ENCODE measurements at regions not wholly inside any gene's neighbourhood (a gene's known extent, or its start where the extent isn't known, plus 50 kb on each side); places are given as distances from the start of the nearest gene placed in this dataset.

- Histone ChIP-seq H3K27ac (replicated peaks) (no peak overlapping the region), H3K4me3 (replicated peaks; ENCODE audit: insufficient read depth, low read length) (no peak overlapping the region), H3K27me3 (ENCODE audit: insufficient read depth, poor library complexity, severe bottlenecking) (no peaks in the 10 kb centered on the region)
- TF ChIP-seq, protein P1, sequence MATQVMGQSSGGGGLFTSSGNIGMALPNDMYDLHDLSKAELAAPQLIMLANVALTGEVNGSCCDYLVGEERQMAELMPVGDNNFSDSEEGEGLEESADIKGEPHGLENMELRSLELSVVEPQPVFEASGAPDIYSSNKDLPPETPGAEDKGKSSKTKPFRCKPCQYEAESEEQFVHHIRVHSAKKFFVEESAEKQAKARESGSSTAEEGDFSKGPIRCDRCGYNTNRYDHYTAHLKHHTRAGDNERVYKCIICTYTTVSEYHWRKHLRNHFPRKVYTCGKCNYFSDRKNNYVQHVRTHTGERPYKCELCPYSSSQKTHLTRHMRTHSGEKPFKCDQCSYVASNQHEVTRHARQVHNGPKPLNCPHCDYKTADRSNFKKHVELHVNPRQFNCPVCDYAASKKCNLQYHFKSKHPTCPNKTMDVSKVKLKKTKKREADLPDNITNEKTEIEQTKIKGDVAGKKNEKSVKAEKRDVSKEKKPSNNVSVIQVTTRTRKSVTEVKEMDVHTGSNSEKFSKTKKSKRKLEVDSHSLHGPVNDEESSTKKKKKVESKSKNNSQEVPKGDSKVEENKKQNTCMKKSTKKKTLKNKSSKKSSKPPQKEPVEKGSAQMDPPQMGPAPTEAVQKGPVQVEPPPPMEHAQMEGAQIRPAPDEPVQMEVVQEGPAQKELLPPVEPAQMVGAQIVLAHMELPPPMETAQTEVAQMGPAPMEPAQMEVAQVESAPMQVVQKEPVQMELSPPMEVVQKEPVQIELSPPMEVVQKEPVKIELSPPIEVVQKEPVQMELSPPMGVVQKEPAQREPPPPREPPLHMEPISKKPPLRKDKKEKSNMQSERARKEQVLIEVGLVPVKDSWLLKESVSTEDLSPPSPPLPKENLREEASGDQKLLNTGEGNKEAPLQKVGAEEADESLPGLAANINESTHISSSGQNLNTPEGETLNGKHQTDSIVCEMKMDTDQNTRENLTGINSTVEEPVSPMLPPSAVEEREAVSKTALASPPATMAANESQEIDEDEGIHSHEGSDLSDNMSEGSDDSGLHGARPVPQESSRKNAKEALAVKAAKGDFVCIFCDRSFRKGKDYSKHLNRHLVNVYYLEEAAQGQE (IDR thresholded peaks at IDR 0.05; ENCODE audit: insufficient replicate concordance, low read depth), result no peak
- TF ChIP-seq POLR2AphosphoS5 (IDR thresholded peaks at IDR 0.05; ENCODE audit: low read depth) (no peak), CTCF (IDR thresholded peaks at IDR 0.05; ENCODE audit: insufficient read depth, low read length) (no peak), GABPA (IDR thresholded peaks at IDR 0.05; ENCODE audit: low read depth) (no peak), SPI1 (IDR thresholded peaks at IDR 0.05; ENCODE audit: borderline replicate concordance, low read depth) (no peak)
- DNase-seq (ENCODE audit: low read depth in 1 of 2, low spot score in 1 of 2), result no peak
Measured at GRCh38 chr3:105187344-105187743, 179.4 kb upstream of the ALCAM start.

GRCh38 chr3:105195260-105195659 lies 171.4 kb upstream of the ALCAM start:
- no peak overlapping the region for H3K4me3 ChIP-seq (replicated peaks; ENCODE audit: insufficient read depth, low read length)
- H3K27ac ChIP-seq (replicated peaks), result no peak overlapping the region
- H3K27me3 ChIP-seq (ENCODE audit: insufficient read depth, poor library complexity, severe bottlenecking), result no peaks in the 10 kb centered on the region
- no peak for DNase-seq (ENCODE audit: low read depth in 1 of 2, low spot score in 1 of 2)
- no peak for TF ChIP-seq CTCF (IDR thresholded peaks at IDR 0.05; ENCODE audit: insufficient read depth, low read length)
- TF ChIP-seq POLR2AphosphoS5 (IDR thresholded peaks at IDR 0.05; ENCODE audit: low read depth), result no peak
- TF ChIP-seq GABPA (IDR thresholded peaks at IDR 0.05; ENCODE audit: low read depth), result no peak
- TF ChIP-seq, protein P1 (IDR thresholded peaks at IDR 0.05; ENCODE audit: insufficient replicate concordance, low read depth), result no peak
- TF ChIP-seq SPI1 (IDR thresholded peaks at IDR 0.05; ENCODE audit: borderline replicate concordance, low read depth), result no peak

DNA sequence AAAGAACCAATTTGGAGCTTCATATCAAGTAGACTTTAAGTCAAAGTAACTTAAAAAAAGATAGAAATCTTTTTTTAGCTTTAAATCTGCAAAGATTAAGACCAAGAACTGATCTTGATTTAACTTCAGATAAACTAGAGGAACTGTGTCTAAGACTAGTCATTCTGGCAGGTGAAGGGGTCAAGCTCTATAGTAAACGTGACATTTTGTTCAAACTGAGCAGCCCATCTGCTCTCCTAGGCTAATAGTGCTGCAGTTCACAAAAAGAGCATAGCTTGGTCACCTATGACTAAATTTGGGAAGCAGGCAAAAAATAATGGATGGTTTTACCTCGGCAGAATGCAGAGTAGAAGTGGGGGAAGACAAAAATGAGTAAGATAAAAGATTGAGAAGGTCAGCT lies 168.8 kb upstream of the ALCAM start:
- TF ChIP-seq GABPA (IDR thresholded peaks at IDR 0.05; ENCODE audit: low read depth) (no peak), SPI1 (IDR thresholded peaks at IDR 0.05; ENCODE audit: borderline replicate concordance, low read depth) (no peak), CTCF (IDR thresholded peaks at IDR 0.05; ENCODE audit: insufficient read depth, low read length) (no peak), POLR2AphosphoS5 (IDR thresholded peaks at IDR 0.05; ENCODE audit: low read depth) (no peak)
- TF ChIP-seq, protein P1 (IDR thresholded peaks at IDR 0.05; ENCODE audit: insufficient replicate concordance, low read depth), result no peak
- no peak overlapping the region for H3K4me3 ChIP-seq (replicated peaks; ENCODE audit: insufficient read depth, low read length)
- no peak for DNase-seq (ENCODE audit: low read depth in 1 of 2, low spot score in 1 of 2)
- no peak overlapping the region for H3K27ac ChIP-seq (replicated peaks)
- H3K27me3 ChIP-seq (ENCODE audit: insufficient read depth, poor library complexity, severe bottlenecking), result no peaks in the 10 kb centered on the region

All from HL-60 (cell line).